ENCODE measurements at regions not wholly inside any gene's neighbourhood (a gene's known extent, or its start where the extent isn't known, plus 50 kb on each side); places are given as distances from the start of the nearest gene placed in this dataset.

GRCh38 chr7:70881167-70881847, 250.6 kb upstream of the GALNT17 start:
- Histone ChIP-seq H3K27ac (no peak overlapping the region), H3K4me3 (no peak overlapping the region), H3K4me1 (replicated peaks) (no peaks in the 10 kb centered on the region), H3K27me3 (replicated peaks; ENCODE audit: insufficient read depth) (no peaks in the 10 kb centered on the region), H3K36me3 (no peaks in the 10 kb centered on the region), H3K9me3 (no peaks in the 10 kb centered on the region)
- no peak for TF ChIP-seq CTCF (IDR thresholded peaks at IDR 0.05)
- TF ChIP-seq POLR2A (IDR thresholded peaks at IDR 0.05), result no peak
- TF ChIP-seq POLR2AphosphoS5 (IDR thresholded peaks at IDR 0.05), result no peak
- no peak for DNase-seq (ENCODE audit: low spot score)
- intact Hi-C loops (cut with DNase I), result no loop called here
- WGBS, result 24% methylated on average over 7 of the region's 7 CpGs

- DNase-seq (ENCODE audit: low spot score), result no peak
- no peaks in the 10 kb centered on the region for H3K4me1 ChIP-seq (replicated peaks)
- H3K27me3 ChIP-seq (replicated peaks; ENCODE audit: insufficient read depth), result no peaks in the 10 kb centered on the region
- no peaks in the 10 kb centered on the region for H3K9me3 ChIP-seq
- no peaks in the 10 kb centered on the region for H3K36me3 ChIP-seq
- no peak overlapping the region for H3K4me3 ChIP-seq
- 82% methylated on average over 5 of the region's 5 CpGs for WGBS
- intact Hi-C loops (cut with DNase I), result no loop called here
- TF ChIP-seq CTCF (IDR thresholded peaks at IDR 0.05), result no peak
- H3K27ac ChIP-seq, result no peak overlapping the region
These were observed 248.0 kb upstream of the GALNT17 start for GRCh38 chr7:70883750-70884439.

- H3K36me3 ChIP-seq, result no peaks in the 10 kb centered on the region
- no peak for DNase-seq (ENCODE audit: low spot score)
- no peak overlapping the region for H3K4me3 ChIP-seq
- no peaks in the 10 kb centered on the region for H3K4me1 ChIP-seq (replicated peaks)
- intact Hi-C loops (cut with DNase I), result no loop called here
- no peaks in the 10 kb centered on the region for H3K9me3 ChIP-seq
- H3K27me3 ChIP-seq (replicated peaks; ENCODE audit: insufficient read depth), result no peaks in the 10 kb centered on the region
- no peak overlapping the region for H3K27ac ChIP-seq
- TF ChIP-seq CTCF (IDR thresholded peaks at IDR 0.05), result no peak
- TF ChIP-seq POLR2AphosphoS5 (IDR thresholded peaks at IDR 0.05), result no peak
- no peak for TF ChIP-seq POLR2A (IDR thresholded peaks at IDR 0.05)
These were observed 247.5 kb upstream of the GALNT17 start for GRCh38 chr7:70884440-70884764.

GRCh38 chr7:70884809-70885208, 247.1 kb upstream of the GALNT17 start:
- no peak for DNase-seq (ENCODE audit: low spot score)
- intact Hi-C loops (cut with DNase I), result no loop called here
- WGBS, result 32% methylated on average over 3 of the region's 3 CpGs

More at GRCh38 chr7:70884809-70885208, 247.1 kb upstream of the GALNT17 start:
- no peak for TF ChIP-seq CTCF (IDR thresholded peaks at IDR 0.05)
- TF ChIP-seq POLR2A (IDR thresholded peaks at IDR 0.05), result no peak
- no peak for TF ChIP-seq POLR2AphosphoS5 (IDR thresholded peaks at IDR 0.05)
- H3K4me3 ChIP-seq, result no peak overlapping the region
- H3K9me3 ChIP-seq, result no peaks in the 10 kb centered on the region
- H3K4me1 ChIP-seq (replicated peaks), result no peaks in the 10 kb centered on the region
- H3K27ac ChIP-seq, result no peak overlapping the region
- H3K27me3 ChIP-seq (replicated peaks; ENCODE audit: insufficient read depth), result no peaks in the 10 kb centered on the region
- H3K36me3 ChIP-seq, result no peaks in the 10 kb centered on the region
